GM12864 (cell line): ENCODE measurements at regions not wholly inside any gene's neighbourhood (a gene's known extent, or its start where the extent isn't known, plus 50 kb on each side); places are given as distances from the start of the nearest gene placed in this dataset.

Experiments used
- DNase-seq: peaks from one replicate; pipeline ENCODE4 v3.0.0-alpha.2; 2011; ENCODE audit warnings: low read depth
- H3K4me3 ChIP-seq: 2 replicates; pipeline ENCODE4 v1.5.1; 2011; ENCODE audit warnings: mild to moderate bottlenecking, low read depth, low read length, control low read depth
- CTCF ChIP-seq: IDR thresholded peaks from 2 replicates; pipeline ENCODE4 v1.5.1; 2011; ENCODE audit warnings: low read depth, mild to moderate bottlenecking, moderate library complexity, low read length, control low read depth, inconsistent platforms; ENCODE audit errors: missing control alignments

GRCh38 chr13:59230484-59231264 lies 933.1 kb downstream of the DIAPH3 start:
- no peak for TF ChIP-seq CTCF
- DNase-seq, result no peak
- no peak overlapping the region for H3K4me3 ChIP-seq

DNA sequence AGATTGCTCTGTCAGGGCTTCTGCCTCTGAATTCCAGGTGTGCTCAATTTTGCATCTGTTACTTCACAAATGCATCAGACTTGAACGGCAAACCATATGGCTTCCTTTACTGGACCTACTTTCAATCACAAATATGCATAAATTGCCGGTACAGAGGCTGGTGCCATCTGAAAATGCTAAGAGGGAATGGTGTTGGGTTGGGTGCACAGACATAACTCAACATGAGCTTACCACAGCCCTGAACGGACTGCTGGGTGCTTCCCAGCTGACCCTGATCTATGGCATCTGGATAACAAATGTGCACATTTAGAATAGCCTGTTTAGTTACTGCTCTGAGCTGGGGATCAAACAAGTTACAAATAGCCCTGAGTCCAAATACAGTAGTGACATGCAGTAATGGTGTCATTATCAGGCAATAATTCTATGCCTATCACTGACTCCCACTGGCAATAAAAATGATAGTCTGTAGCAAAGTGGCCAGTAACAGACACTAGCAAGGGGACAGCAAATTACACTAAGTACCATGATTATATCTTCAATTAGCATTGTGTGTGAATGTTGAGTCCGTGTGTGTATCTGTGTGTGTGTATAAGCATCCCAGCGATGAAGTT lies 927.3 kb downstream of the DIAPH3 start:
- no peak for TF ChIP-seq CTCF
- H3K4me3 ChIP-seq, result no peak overlapping the region
- DNase-seq, result no peak

DNA sequence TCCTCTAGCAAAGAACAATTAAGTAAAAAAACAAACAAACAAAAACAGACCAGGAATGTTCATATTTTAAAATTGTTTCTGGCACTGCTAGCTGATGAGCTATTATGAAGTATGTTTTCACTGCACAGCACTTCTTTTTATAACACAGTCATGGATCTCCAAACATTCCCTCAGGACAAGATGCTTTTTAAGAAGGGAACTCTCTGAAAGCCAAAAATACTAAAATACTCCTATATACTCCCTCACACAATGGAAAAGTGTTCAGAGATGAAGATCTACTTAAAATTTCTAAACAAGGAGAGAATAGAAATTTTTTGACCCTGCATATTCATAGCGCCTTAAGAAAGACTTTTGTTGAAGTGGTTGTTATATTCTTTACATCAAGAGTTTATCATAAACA lies 926.8 kb downstream of the DIAPH3 start:
- no peak for TF ChIP-seq CTCF
- DNase-seq, result no peak
- no peak overlapping the region for H3K4me3 ChIP-seq

DNA sequence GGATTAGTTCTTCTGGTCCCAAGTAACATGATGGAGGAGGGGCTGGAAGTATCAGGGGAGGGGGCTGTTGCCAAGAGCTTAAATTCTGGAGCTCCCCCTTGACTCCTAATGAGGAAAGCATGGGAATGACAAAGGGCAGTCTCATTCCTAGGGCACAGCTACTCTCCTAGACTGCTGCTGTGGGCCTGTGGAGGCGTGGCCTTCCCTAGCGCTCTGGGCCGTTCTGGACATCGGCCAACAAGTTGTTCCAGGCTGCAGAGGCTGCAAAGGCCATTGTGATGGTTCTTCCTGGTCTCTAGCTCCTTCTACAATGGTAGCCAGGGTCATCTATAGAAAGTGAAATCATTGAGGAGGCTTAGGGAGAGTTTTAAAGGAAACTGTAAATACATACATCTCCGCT lies 916.6 kb downstream of the DIAPH3 start:
- DNase-seq, result no peak
- no peak for TF ChIP-seq CTCF
- H3K4me3 ChIP-seq, result no peak overlapping the region

GRCh38 chr13:59250336-59251189 lies 913.2 kb downstream of the DIAPH3 start:
- H3K4me3 ChIP-seq, result no peak overlapping the region
- no peak for TF ChIP-seq CTCF
- DNase-seq, result no peak

DNA sequence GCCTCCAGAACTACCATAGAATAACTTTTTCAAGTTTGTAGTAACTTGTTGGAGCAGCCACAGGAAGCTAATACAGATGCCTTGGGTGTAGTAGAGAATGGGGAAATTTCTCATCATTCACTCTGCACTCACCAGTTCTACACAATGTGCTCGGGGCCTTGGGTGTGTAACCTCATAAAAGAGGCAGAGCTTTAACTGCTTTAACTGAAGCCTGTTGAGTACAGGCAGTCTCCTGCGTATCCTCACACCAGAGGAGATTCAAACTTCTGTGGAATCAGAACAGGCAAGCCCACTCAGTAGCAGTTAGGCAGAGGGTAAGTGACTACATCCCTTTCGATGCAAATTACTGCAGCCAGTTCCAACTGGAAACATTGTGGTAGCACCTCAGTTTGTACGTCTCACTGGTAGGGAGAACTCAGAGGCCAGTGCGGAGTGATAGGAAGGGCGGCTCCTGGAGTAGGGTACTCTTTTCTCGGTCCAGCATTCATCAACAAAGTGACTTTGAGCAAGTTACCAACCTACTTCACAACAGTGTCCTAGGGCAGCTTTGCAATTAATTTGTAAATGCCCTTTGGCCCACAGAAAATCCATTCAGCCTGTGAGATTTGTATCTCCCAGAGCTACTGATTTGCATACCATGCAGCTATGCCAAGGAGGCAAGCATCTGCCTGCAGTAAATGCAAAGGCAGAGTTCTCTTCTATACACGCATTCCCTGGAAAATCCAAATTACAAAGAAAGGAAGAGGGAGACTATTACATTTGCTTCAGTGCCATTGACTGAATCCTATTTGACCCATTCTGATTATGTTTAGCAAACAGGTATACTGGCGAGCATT lies 904.3 kb downstream of the DIAPH3 start:
- no peak for DNase-seq
- TF ChIP-seq CTCF, result no peak
- H3K4me3 ChIP-seq, result no peak overlapping the region
